ENCODE measurements at regions not wholly inside any gene's neighbourhood (a gene's known extent, or its start where the extent isn't known, plus 50 kb on each side); places are given as distances from the start of the nearest gene placed in this dataset.
"Not testable (repeated sequence)": the region's sequence is repeated elsewhere in the genome, so short reads cannot be mapped to it uniquely, and the experiment has no call there.

GRCh38 chr13:37295573-37295972 is 190.1 kb upstream of the CSNK1A1L start:
- no peak for DNase-seq (ENCODE audit: low read depth)

GRCh38 chr13:37295071-37295470 is 189.6 kb upstream of the CSNK1A1L start:
- DNase-seq (ENCODE audit: low read depth), result no peak

GRCh38 chr13:37294472-37294871 is 189.0 kb upstream of the CSNK1A1L start:
- no peak for DNase-seq (ENCODE audit: low read depth)

GRCh38 chr13:37293295-37293694 is 187.8 kb upstream of the CSNK1A1L start:
- no peak for DNase-seq (ENCODE audit: low read depth)

GRCh38 chr13:37290716-37291505 is 185.4 kb upstream of the CSNK1A1L start:
- DNase-seq (ENCODE audit: low read depth), result no peak

GRCh38 chr13:37289212-37289935 is 183.9 kb upstream of the CSNK1A1L start:
- DNase-seq (ENCODE audit: low read depth), result no peak

GRCh38 chr13:37288057-37288720 is 182.7 kb upstream of the CSNK1A1L start:
- DNase-seq (ENCODE audit: low read depth), result no peak

GRCh38 chr13:37280231-37280630 is 174.8 kb upstream of the CSNK1A1L start:
- DNase-seq (ENCODE audit: low read depth), result not testable (repeated sequence)

- no peak for DNase-seq (ENCODE audit: low read depth)
Observed at GRCh38 chr13:37277435-37278144, 172.1 kb upstream of the CSNK1A1L start.

- no peak for DNase-seq (ENCODE audit: low read depth)
Observed at GRCh38 chr13:37277007-37277406, 171.5 kb upstream of the CSNK1A1L start.

- DNase-seq (ENCODE audit: low read depth), result no peak
Observed at GRCh38 chr13:37274569-37275497, 169.4 kb upstream of the CSNK1A1L start.

- no peak for DNase-seq (ENCODE audit: low read depth)
Observed at GRCh38 chr13:37273836-37274235, 168.4 kb upstream of the CSNK1A1L start.

- DNase-seq (ENCODE audit: low read depth), result no peak
Observed at GRCh38 chr13:37270226-37271001, 164.9 kb upstream of the CSNK1A1L start.

- DNase-seq (ENCODE audit: low read depth), result no peak
Observed at GRCh38 chr13:37263871-37264270, 158.4 kb upstream of the CSNK1A1L start.

- no peak for DNase-seq (ENCODE audit: low read depth)
Observed at GRCh38 chr13:37257706-37258105, 152.2 kb upstream of the CSNK1A1L start.

- DNase-seq (ENCODE audit: low read depth), result no peak
Observed at GRCh38 chr13:37257051-37257450, 151.6 kb upstream of the CSNK1A1L start.

GRCh38 chr13:37241786-37242185 is 136.3 kb upstream of the CSNK1A1L start:
- DNase-seq (ENCODE audit: low read depth), result no peak

- DNase-seq (ENCODE audit: low read depth), result no peak
Observed at GRCh38 chr13:37230346-37230745, 124.9 kb upstream of the CSNK1A1L start.

- no peak for DNase-seq (ENCODE audit: low read depth)
Observed at GRCh38 chr13:37229931-37230330, 124.5 kb upstream of the CSNK1A1L start.

- DNase-seq (ENCODE audit: low read depth), result no peak
Observed at GRCh38 chr13:37226971-37227370, 121.5 kb upstream of the CSNK1A1L start.

Data from non-pigmented ciliary epithelial cell (primary cell).